ENCODE measurements at regions not wholly inside any gene's neighbourhood (a gene's known extent, or its start where the extent isn't known, plus 50 kb on each side); places are given as distances from the start of the nearest gene placed in this dataset.

DNA sequence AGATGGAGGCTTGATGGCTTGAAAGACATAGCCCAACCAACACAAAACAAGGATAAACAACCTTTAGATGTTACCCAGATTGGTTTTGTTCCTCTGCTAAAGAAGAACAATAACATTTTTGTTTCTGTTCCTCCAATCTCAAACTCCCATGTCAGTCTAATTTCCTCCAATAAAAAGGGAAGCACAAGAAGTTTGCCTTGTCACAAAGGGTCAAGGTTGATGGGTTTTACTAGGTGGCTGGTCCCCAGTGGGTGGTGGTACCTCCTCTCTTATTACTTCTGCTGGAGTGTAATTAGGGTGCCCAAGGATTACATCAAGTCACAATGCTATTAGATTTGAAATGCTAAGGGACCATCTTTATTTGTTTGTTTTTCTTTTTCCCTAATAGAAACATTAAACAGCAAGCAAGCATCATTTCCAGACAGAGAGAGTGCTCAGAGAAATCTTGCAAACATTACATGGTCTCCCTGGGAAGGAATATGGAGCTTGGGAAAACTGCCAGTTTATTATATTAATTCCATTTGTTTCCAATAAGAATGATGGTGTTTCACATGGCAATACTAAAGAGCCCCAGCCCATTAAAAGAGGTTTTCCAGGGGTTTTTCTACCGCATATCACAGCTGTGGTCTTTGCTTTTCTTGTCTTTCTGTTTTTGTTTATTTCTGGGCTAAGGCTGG lies 78.3 kb upstream of the AOAH start:
- no peak for DNase-seq

DNA sequence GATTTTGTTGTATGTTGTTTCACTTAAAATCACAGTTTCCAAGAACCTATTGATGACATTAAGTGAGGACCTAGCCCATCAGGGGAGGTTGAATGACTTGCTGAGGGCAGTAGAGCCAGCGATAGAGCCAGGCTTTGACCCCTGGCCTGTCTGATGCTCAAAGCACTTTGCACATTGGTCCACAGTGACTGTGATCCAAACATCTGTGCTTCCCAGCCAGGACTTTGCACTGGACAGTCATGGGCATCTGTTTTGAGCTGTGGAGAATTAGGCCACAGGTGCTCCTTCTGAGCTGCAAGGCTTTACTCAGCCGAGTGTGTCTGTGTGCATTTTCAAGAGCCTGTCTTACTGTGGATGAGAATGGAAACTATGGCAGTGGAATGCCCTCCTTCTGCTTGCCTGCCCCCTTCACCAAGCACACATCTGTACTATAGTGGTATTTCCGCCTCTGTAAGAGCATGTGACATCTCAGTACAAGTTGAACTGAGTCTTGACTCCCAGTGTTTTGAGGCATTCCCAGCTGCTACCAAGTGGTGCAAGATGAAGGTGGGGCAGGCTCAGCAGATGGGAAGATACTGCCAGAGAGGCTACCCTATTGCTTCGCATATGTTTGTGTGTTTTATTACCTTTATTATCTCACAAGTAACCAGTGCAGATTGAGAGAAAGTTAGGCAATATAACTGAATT lies 72.7 kb upstream of the AOAH start:
- DNase-seq, result no peak

DNA sequence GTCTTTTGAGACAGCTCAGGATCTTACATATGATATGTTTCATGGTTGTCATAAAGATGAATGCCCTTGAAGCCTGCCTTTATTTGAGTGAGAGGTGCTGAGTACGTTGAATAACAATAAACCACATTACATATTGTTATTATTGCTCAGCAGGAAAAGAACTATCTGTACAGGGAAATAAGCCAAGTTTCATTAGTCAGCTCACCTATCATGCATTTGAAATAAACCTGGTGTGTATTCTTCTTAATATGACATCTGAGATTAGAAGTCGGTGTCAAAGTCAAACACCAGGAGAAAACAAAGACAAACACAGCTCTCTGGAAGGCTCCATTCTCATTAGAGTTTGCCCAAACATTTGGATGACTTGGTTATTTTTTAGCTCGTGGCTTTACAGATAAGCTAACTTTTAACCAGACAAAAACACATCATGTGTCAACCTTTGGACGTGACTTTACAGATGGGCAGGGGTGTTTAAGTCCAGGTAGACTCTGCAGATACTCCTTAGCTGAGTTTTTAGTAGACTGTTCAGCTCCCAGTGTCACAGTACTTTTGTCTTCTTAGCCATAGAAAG lies 71.2 kb upstream of the AOAH start:
- DNase-seq, result no peak

DNA sequence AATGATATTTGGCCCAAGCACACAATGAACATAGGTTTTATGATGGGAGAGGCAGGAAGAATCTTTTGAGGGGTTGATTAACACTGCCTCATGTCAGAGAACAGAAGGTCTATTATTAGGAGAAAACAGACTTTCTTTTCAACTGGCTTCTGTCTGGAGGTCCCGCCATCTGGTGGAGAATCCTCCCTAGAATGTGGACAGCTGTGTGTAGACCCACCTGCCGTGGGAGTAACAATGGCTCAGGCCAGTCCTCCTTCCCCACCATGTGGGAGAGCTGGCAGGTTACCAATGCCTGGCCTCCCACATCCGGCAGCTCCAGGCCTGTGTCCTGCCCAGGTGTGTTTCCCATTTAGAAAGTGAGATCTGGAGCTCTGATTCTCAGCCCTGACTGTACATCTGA lies 70.4 kb upstream of the AOAH start:
- no peak for DNase-seq

DNA sequence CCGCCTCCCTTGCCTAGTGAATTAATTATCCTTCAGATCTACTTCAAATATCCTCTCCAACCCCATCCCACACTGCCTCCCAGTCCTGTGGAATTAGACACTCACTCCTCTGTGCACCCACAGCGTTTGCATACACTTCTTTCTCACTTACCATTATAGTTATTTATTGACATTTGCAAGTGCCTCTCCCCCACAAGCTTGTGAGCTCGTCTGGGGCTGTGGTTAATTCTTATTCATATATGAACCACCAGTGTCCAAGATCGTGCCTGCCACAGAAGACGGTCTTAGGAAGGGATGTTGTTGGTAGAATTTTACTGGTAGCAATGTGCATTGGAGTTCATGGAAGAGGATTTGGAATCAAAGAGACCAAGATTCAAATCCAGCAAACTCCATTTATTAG lies 68.1 kb upstream of the AOAH start:
- DNase-seq, result no peak

DNA sequence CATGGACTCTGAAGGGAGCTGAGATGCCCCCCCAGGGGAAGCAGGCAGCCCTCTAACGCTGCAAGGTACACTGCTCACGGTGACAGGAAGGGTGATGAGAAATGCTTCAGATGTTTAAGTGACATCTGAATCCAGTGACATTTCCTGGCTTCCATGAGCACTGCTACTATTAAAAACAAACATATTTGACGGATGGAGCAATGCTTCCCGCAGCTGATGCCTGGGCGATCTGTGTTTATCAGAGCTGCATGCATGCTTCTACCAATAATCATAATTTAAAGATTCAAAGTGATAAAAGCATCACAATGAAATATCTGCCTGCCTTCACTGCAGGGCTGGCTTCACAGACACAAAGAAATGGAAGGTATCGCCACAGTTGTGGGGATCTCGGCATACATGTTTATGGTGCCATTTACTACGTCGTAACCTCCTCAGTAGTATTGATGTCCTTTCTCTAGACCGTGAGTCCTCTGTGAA lies 66.1 kb upstream of the AOAH start:
- peak; percentile 40 for DNase-seq

DNA sequence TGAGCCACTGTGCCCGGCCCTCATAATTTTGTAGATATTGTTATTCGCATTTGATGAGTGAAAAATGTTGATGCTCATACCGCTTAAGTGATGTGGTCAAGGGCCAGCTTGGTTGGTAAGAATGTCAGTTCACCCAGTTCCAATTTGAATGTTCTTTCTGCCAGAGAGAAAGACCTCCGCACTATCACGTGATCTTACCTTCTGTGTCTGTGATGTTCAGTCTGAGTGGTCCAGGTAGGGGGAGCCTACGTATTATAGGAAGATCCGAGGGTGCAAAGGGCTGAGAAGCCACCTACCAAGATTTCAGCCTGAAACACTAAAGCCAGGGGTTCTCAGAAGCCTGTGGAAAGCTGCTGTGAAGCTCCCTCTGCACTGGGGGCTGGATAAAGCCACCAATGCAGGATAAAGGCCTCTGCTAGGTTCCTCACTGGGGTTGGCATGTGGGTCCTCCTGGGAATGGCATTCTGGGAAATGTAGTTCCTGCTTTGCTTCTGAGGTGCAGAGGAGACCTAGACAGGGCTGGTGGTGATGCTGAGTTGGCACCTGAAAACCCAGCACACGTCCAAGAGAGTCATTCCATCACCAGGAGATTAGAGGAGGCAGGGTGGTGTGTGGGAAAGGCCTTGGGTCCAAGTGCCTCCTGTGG lies 64.7 kb upstream of the AOAH start:
- no peak for DNase-seq

DNA sequence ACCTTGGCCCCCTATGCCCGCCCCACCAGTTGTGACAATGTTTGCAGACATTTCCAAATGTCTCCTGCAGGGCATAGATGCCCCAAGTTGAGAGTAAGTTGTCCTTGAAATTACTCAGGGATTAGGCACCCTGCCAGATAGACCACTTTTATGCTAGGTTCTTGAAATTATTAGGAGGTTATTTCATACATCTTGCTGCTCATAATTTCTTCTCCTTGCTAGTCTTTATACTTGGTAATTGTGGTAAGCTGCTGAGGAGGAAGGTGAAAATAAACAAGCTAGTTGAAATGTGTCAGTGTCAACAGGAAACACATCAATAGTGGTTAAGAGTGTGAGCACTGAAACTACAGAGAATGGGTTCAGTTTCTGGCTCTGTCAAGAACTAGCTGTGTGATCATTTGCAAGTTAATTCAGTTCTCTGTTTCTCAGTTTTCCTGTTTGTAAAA lies 63.7 kb upstream of the AOAH start:
- DNase-seq, result peak; percentile 19

DNA sequence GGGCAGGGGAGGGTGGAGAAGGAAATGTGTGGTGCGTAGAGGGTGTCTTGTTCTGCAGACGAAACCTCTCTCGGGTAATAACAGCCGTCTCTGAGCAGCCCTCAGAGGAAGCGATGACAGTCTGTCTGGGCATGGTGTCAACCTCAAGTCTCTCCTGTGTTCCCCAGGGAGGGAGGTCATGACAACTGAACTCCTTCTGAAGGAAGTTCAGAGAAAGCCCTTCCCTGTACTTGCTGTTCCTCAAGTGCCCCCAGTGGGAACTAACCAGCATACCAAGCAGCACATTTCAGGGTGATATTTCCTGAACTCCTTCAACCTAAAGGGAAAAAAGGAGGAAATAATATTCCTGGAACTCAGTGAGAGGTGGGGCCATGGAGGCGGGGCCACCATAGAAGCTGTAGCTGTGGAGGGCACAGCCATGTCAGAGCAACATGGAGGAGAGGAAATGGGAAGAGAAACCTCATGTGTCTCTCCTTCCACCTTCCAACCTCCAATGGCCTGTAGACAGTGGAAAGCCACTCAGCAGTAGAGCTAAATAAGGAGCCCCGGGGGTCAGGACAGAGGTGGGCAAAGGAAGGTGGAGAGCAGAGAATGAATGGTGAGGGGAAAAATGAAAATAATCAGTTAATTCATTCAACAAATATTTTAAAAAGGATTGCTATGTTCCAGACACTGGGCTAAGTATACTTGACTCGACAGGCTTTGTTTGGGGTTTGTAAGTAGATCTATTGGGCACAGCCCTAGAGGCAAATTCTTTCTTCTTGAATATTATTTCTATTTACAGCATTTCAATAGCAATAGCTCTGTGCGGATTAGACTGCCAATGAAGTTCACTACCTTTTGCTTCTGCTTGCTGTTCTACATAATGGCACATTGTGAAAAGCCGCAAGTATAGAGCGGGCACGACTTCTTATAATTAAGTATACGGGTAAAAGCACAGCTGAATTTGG lies 61.0 kb upstream of the AOAH start:
- peak; percentile 73 for DNase-seq

DNA sequence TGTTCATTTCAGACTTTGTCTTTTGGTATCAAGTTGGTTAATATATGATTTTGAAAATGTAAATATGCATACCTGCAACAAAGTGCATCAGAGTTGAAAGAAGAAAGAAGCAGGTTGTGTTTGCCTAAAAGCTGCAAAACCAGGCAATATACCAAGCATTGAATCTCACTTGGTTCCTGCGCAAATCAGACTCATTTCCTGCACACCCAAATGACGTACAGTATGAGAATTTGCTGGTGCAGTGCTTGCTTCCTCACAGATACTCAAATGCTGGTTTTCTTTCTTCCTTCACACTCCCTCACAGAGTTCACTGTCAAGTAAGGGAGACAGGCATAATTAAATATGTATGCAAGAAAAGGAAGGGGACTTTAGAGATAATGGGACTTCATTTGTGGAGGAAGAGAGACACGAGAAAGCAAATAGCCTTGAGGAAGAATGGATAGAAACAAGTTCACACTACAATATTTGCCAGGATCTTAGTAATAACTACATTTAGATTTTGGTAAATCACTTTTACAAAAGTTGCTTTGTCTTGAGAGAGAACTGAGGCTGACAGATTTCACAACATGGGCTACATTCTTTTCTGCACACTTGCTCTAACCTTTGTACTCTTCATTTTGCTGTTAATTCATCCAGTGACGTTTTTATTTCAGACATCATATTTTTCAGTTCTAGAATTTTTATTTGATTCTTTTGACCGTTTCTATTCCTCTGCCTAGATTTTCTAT lies 56.9 kb upstream of the AOAH start:
- DNase-seq, result peak; percentile 41

DNA sequence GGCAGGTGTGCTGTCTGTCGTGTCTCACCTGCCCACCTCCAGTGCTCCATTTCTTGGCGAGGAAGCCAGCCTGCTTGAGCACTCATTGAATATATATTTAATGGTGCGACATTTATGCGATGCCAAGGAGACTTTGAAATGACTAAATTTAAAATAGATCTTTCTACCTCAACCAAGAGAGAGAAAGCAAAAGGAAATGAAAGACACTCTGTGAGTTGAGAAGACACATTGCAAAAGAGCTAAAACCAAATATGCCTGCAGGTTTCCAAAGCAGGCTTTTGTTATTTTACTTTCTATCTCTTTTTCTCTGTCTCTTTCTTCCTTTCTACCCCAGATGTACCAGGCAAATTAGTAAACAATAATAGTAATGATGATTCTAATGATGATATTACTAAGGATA lies 53.6 kb upstream of the AOAH start:
- DNase-seq, result no peak

DNA sequence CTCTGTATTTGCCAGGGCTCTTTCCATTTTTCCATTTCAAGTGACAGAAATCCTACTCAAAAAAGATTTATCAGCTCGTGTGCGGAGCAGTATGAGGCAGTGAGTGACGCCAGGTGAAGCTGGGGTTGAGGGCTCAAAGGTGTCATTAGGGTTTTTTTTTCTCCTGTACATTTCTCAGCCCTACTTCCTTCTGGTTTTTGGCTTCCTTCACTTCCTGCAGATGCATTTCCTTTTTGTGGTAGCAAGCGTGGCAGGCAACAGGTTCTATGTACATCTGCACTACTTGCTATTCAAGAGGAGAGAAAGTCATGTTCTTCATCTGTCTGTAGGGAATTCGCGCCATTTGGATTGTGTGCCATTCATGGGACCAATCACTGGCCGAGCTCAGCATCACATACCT lies 52.8 kb upstream of the AOAH start:
- DNase-seq, result peak; percentile 59

DNA sequence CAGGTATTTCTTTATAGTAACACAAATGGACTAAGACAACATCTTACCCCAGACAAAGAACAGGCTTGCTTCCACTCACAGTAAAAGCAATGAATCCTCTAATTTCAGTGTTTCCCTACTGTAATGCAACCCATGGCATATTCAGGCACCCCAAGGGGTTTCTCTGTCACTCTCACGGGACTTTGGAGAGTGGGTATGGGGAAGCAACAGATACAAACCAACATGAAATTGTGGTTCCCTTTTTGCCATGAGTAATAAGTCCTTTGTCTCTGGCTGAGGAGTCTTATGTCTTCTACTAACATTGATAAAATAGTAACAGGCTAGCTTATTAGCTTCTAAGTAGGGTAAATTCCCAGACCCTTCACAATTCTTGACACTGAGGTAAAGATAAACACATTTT lies 51.4 kb upstream of the AOAH start:
- DNase-seq, result no peak

DNA sequence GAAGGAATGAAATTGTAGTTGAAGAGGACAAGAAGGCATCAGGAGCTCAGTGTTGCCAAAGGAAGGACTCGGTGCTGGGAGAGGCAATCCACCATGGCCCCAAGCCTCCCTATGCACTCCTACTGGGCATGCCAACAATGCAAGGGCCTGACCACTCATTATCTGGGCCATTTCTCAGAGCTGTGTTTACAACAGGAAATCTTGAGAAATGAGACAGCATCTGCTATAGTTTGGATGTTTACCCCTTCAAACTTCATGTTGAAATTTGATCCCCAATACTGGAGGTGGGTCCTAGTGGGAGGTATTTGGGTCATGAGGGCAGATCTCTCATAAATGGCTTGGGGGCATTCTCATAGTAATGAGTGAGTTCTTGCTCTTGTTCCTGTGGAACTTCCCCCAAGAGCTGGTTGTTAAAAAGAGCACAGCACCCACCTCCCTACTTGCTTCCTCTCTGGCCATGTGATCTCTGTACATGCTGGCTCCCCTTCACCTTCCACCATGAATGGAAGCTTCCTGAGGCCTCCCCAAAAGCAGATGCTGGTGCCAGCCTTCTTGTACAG lies 50.8 kb upstream of the AOAH start:
- no peak for DNase-seq

All from CD4-positive, alpha-beta T cell treated with Interleukin-6 for 4 hours (primary cell).